ENCODE measurements at regions not wholly inside any gene's neighbourhood (a gene's known extent, or its start where the extent isn't known, plus 50 kb on each side); places are given as distances from the start of the nearest gene placed in this dataset.

DNA sequence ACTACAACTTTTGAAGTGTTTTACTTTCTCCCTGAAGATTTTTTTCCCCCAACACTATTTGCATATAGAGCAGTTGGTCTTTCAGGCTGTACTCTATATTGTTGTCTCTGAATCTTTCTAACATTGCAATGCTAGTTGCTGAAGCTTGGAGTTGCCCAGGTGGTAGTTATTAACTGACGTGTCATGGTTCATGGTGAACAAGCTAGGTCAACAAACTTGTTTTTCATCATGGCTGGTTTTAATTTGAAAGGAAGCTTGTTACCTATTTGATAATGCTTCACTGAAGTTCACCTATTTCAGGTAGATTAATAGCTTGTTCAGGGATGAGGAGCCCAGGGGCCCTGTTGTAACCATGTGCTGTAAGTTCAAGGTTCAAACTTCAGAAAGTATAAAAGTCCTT, 158.8 kb upstream of the ZEB2 start:
- 94 to 97% (median 97%) methylated on average over 1 of the region's 1 CpG for WGBS, 3 donors
- Histone ChIP-seq H3K4me3 (no peak overlapping the region), H3K4me1 (ENCODE audit: insufficient read depth) (peaks cover 5% of the 10 kb centered on the region), H3K36me3 (no peaks in the 10 kb centered on the region), H3K27me3 (no peaks in the 10 kb centered on the region), H3K27ac (no peak overlapping the region), H3K9me3 (no peaks in the 10 kb centered on the region)
- TF ChIP-seq POLR2A (IDR thresholded peaks at IDR 0.05) (no peak), EP300 (IDR thresholded peaks at IDR 0.05) (no peak)
- TF ChIP-seq, protein P1, sequence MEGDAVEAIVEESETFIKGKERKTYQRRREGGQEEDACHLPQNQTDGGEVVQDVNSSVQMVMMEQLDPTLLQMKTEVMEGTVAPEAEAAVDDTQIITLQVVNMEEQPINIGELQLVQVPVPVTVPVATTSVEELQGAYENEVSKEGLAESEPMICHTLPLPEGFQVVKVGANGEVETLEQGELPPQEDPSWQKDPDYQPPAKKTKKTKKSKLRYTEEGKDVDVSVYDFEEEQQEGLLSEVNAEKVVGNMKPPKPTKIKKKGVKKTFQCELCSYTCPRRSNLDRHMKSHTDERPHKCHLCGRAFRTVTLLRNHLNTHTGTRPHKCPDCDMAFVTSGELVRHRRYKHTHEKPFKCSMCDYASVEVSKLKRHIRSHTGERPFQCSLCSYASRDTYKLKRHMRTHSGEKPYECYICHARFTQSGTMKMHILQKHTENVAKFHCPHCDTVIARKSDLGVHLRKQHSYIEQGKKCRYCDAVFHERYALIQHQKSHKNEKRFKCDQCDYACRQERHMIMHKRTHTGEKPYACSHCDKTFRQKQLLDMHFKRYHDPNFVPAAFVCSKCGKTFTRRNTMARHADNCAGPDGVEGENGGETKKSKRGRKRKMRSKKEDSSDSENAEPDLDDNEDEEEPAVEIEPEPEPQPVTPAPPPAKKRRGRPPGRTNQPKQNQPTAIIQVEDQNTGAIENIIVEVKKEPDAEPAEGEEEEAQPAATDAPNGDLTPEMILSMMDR (IDR thresholded peaks at IDR 0.05) = no peak
- intact Hi-C loops (cut with DNase I) = no loop called here
- no peak for DNase-seq

DNA sequence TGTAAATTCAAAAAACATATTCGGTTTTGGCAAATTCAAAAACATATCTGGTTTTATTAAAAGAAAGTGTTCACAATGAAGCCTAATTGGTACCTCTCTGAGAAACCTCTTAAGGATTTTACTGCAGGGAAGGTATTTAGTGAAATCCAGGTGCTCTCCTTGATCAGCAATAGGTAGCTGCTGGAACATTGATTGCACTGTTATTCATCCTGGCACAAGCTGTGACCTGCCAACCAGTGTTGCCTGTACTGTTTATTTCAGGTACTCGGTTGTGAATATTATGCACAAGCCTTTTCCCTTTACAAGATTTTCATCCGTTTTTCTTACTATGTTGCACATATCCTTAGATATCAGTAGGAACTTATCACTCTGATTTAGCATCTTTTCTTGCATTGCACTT, 155.8 kb upstream of the ZEB2 start:
- Histone ChIP-seq H3K27me3 (no peaks in the 10 kb centered on the region), H3K9me3 (no peaks in the 10 kb centered on the region), H3K4me3 (no peak overlapping the region), H3K36me3 (no peaks in the 10 kb centered on the region), H3K4me1 (ENCODE audit: insufficient read depth) (no peaks in the 10 kb centered on the region), H3K27ac (no peak overlapping the region)
- DNase-seq = no peak
- WGBS, 3 donors = 84 to 93% (median 90%) methylated on average over 3 of the region's 3 CpGs
- TF ChIP-seq, protein P1 (IDR thresholded peaks at IDR 0.05) = no peak
- no peak for TF ChIP-seq POLR2A (IDR thresholded peaks at IDR 0.05)
- no peak for TF ChIP-seq EP300 (IDR thresholded peaks at IDR 0.05)
- intact Hi-C loops (cut with DNase I) = no loop called here

- no peaks in the 10 kb centered on the region for H3K4me1 ChIP-seq (ENCODE audit: insufficient read depth)
- no peak for DNase-seq
- TF ChIP-seq, protein P1 (IDR thresholded peaks at IDR 0.05) = no peak
- TF ChIP-seq POLR2A (IDR thresholded peaks at IDR 0.05) (no peak), EP300 (IDR thresholded peaks at IDR 0.05) (no peak)
- H3K36me3 ChIP-seq = no peaks in the 10 kb centered on the region
- H3K27me3 ChIP-seq = no peaks in the 10 kb centered on the region
- no peak overlapping the region for H3K27ac ChIP-seq
- H3K4me3 ChIP-seq = no peak overlapping the region
- H3K9me3 ChIP-seq = no peaks in the 10 kb centered on the region
- intact Hi-C loops (cut with DNase I) = no loop called here
- 95 to 98% (median 98%) methylated on average over 3 of the region's 3 CpGs for WGBS, 3 donors
Observed at GRCh38 chr2:144675331-144675730, 155.4 kb upstream of the ZEB2 start.

DNA sequence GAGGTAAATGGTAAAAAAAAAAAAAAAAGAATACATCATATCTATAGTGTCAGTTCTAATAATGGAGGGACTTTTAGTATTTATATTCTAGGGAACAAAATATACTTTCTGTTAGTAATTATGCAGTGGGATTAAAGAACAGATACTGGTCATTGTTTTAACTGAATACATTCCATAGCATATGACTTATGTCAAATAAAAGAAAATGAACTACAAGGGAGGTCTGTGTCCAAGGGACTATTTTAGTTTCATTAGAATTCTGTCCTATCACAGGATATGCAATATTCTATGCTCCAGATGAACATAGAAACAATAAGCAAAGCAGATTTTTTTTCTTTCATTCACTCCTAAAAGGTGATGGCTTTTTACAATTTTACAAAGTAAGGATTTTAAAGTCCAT, 154.2 kb upstream of the ZEB2 start:
- TF ChIP-seq, protein P1 (IDR thresholded peaks at IDR 0.05) = no peak
- TF ChIP-seq POLR2A (IDR thresholded peaks at IDR 0.05) (no peak), EP300 (IDR thresholded peaks at IDR 0.05) (no peak)
- no peak overlapping the region for H3K4me3 ChIP-seq
- no peaks in the 10 kb centered on the region for H3K27me3 ChIP-seq
- H3K4me1 ChIP-seq (ENCODE audit: insufficient read depth) = no peaks in the 10 kb centered on the region
- no peak for DNase-seq
- H3K36me3 ChIP-seq = no peaks in the 10 kb centered on the region
- H3K27ac ChIP-seq = no peak overlapping the region
- H3K9me3 ChIP-seq = no peaks in the 10 kb centered on the region
- intact Hi-C loops (cut with DNase I) = no loop called here

- no peaks in the 10 kb centered on the region for H3K36me3 ChIP-seq
- H3K27ac ChIP-seq = no peak overlapping the region
- no peak for DNase-seq
- no peaks in the 10 kb centered on the region for H3K9me3 ChIP-seq
- intact Hi-C loops (cut with DNase I) = no loop called here
- H3K4me1 ChIP-seq (ENCODE audit: insufficient read depth) = no peaks in the 10 kb centered on the region
- WGBS, 3 donors = 66 to 82% (median 66%) methylated on average over 3 of the region's 3 CpGs
- H3K4me3 ChIP-seq = no peak overlapping the region
- no peaks in the 10 kb centered on the region for H3K27me3 ChIP-seq
- no peak for TF ChIP-seq EP300 (IDR thresholded peaks at IDR 0.05)
- TF ChIP-seq POLR2A (IDR thresholded peaks at IDR 0.05) = no peak
- TF ChIP-seq, protein P1 (IDR thresholded peaks at IDR 0.05) = no peak
Observed at GRCh38 chr2:144673456-144673855, 153.5 kb upstream of the ZEB2 start.
